NCI-H1105 (cell line): ENCODE measurements at regions not wholly inside any gene's neighbourhood (a gene's known extent, or its start where the extent isn't known, plus 50 kb on each side); places are given as distances from the start of the nearest gene placed in this dataset.

Source experiments
- DNase-seq: peaks from one replicate; lab custom pipeline; 2025; lab: John Stamatoyannopoulos, UW

DNA sequence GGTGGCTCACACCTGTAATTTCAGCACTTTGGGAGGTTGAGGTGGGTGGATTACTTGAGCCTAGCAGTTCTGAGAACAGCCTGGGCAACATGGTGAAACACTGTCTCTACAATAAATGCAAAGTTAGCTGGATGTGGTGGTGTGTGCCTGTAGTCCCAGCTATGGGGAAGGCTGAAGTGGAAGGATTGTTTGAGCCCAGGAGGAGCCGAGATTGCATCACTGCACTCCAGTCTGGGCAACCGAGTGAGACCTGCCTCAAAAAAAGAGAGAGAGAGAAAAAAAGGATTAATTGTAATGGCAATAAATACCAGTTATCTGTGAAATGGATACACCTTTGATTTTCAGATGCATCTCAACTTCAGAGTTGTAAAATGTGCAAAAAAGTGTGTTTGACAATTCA is 58.8 kb downstream of the SPRY1 start:
- no peak for DNase-seq

DNA sequence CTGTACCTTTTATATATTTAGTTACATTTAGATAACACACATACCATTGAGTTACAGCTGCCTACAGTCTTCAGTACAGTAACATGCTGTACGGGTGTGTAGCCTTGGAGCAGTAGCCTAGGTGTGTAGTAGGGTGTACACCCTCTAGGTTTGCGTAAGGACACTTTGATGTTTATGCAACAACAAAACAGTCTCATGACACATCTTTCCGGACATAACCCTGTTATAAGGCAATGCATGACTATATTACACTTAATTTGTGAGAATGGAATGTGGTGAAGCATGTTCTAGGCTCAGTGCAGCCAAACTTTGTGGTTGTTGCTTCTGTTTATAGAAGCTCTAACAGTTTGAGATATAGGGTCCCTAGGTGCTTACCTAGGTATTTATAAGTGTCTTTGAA is 65.4 kb downstream of the SPRY1 start:
- DNase-seq, result no peak

DNA sequence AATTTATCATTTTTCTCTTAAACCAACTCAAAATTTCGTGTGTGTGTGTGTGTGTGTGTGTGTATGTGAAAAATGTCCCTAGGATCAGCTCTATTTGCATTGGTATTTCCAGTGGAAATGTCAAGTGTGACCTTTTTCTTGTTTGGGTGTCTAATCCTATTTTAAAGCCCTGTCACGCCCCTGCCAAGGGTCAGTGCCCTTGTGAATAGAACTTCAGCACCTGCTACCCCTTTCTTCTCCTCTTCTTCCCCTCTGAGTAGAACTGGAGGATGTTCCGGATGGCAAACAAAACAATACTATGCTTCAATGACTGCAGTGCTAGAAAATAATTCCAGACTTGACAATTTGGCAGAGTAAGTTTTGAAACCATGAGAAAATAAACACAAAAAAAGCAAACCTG is 67.3 kb downstream of the SPRY1 start:
- no peak for DNase-seq

DNA sequence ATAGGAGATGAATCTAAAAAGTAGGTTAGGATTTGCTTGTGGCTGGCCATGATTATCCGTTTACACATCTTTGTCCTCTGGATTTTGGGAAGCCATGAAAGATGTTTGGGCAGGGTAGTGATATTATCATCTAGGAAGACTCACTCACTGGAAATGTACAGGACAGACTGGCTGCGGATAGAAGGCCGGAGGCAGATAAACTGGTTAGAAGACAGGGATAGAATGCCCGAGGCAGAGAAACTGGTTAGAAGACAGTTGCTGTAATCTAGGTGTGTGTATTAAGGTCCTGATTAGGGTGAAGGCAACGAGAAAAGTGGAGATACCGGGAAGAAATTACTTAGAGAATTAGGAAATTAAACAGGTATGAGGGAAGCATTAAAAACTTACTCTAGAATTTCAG is 68.8 kb downstream of the SPRY1 start:
- DNase-seq, result no peak

DNA sequence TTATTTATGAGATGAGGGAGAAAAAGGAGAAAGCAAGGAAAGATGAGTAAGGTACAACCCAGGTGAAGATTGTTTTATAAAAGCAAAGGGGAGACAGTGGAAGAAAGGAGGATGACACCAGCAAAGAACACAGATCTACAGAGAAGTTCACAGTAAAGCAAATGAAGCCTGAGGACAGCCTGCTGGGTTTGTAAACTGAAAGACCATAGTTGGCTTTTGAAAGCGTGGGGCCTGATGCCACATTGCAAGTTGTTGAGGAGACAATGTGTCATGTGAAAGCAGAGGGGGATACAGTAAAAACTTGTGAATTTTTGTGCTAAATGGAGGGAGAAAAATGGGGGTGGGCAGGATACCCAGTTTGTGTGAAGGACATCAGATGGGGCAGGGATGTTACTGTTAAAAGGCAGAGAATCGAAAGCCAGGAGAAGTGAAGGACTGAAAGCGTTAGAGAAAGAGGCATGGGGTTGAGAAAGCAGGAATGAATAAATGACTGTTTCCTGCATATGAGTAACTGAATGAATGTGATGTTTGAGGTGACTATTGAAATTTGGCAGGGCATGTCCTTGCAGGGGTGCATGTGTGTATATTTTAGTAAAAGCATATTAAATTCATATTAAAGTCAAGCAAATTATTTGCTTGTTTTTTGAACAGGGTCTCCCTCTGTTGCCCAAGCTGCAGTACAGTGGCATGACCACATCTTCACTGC is 69.6 kb downstream of the SPRY1 start:
- no peak for DNase-seq

DNA sequence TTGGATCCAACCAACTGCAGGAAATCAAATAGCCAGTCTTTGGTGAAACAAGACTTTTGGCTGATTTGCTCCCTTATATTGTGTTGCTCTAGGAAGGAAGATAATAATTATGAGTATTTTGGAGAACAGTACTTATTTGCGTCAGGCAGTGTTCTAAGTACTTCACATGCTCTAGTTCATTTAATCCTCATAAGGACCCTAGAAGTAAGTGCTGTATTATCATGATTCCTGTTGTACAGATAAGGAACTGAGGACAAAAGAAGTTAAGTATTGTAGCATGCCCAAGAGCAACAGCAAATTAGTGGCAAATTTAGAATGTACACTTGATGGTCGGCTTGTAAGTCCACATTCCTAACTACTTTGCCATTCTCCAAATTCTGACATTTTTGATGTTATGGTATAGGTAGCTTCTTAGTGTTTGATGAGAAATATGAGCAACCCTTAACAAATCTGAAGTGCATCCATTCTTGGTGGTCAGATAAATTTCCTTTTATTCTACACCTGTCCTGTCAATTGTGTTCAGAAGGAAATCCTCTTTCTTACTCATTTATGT is 72.0 kb downstream of the SPRY1 start:
- no peak for DNase-seq

DNA sequence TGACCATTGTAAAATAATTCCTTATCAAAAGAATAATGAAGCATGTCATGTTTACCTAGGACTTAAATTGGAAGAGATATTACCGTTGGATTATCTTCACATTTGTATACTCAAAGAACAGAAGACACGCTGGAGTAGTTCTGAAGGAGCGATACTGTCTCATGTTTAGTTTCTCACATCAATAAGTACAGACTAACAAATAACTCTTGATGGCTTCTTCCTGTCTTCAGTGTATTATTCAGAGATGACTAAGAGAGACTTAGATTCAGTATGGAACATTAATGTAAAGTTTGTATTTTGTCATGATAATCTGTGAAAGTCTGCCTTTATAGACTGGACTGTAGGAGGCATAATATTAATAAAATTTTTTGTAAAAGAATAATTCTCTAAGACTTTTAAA is 72.7 kb downstream of the SPRY1 start:
- DNase-seq, result no peak

DNA sequence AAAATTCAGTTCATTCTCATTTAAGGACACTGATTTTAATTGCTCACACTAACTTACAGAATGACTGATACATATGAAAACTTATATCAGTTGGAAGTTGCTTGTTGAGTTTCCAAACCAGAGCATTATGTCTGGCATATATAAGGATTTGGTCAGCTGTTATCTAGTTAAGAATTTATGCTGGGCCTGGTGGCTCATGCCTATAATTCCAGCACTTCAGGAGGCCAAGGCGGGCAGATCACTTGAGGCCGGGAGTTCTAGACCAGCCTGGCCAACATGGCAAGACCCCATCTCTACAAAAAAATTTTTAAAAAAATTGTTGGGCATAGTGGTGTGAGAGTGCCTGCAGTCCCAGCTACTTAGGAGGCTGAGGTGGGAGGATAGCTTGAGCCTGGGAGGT is 73.1 kb downstream of the SPRY1 start:
- no peak for DNase-seq

DNA sequence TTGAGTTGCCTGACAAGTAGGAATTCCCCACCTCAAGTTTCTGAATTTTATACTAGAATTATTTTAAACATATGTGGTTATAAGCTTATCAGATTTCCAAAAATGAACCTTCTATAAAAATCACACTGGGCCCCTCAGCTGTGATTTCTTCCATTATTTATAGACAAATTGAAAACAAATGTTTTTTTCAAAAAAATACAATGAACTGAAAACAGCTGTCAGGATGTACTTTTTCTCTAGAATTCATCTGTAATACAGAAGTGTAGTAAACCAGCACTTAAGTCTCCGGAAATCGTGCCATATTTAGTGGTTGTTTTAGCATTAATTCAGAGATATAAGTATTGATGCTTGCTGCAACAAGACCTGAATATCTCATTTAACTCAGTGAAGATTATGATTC is 74.0 kb downstream of the SPRY1 start:
- DNase-seq, result no peak

DNA sequence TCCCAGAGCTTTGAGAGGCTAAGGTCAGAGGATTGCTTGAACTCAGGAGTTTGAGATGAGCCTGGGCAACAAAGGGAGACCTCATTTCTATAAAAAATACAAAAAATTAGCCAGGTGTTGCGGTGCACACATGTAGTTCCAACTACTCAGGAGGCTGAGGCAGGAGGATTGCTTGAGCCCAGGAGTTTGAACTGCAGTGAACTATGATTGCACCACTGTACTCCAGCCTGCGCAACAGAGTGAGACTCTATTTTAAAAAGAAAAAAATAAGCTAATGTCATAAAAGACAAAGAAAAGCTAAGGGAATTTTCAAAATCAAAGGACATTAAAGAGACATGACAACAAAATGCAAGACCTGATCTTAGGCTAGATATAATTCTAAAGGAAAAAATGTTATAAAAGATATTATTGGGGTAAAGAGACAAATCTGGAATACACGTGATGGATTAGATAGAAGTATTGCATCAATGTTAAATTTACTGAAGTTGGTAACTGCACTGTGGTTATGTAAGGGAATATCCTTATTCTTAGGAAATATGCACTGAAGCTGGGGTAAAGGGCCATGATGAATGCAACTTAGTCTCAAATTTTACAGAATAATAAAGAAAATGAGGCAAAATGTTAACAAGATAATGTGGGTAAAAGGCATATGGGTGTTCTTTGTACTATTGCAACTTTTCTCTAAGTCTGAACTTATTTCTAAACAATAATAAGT is 75.2 kb downstream of the SPRY1 start:
- no peak for DNase-seq

DNA sequence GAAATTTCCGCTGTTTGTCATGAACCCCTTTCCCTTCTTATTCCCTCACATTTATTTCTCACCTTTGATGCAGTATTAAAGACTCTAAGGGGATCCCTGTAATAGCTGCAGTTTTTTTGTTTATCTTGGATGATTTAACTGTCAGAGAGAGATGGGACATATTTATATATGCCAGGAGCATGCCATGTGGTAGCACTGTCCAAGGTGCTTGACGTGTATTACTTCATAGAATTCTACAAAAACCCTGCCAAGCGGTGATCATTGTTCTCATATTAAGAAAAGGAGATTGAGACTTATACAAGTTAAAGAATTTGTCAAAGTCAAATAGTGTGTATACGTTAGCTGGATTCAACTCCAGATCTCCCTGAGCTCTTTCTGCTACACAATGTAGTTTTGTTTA is 78.2 kb downstream of the SPRY1 start:
- DNase-seq, result no peak

DNA sequence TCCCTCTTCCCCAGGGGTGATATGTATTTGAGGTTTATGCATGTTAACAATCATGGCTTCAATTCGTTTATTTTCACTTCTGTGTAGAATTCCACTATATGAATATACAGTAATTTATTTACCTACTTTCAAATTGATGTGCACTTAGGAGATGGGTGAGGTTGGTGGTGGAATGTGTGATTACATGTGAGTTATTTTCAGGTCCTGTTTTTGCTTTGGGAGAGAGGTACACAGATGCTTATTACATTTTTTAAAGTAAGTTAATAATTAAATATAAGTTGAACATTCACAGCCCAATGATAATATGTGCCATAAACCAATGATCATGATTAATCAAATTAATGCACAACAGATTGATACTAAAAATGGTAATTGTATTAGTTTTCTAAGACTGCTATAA is 79.5 kb downstream of the SPRY1 start:
- no peak for DNase-seq

DNA sequence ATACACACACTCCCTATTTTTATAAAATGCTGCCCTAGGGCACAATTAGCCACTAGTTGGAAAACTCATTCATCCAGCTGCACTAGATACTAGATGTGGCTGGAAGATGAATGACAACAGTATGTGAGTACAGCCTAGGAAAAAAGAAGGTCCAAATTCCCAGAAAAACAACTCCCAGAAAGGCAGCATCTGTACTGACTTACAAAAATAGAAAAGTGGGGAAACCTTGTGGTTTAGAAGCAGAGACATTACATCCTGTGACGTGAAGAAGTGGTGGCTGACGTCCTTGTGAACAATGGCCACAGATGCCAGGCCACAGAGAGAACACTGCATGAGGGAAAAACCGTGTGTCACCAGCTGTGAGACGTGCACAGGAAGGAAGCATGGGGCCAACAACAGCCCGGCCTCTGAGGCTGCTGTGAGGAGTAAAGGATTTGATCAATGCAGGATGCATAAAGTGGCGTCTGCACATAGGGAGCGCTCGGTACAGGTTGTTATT is 81.2 kb downstream of the SPRY1 start:
- no peak for DNase-seq

DNA sequence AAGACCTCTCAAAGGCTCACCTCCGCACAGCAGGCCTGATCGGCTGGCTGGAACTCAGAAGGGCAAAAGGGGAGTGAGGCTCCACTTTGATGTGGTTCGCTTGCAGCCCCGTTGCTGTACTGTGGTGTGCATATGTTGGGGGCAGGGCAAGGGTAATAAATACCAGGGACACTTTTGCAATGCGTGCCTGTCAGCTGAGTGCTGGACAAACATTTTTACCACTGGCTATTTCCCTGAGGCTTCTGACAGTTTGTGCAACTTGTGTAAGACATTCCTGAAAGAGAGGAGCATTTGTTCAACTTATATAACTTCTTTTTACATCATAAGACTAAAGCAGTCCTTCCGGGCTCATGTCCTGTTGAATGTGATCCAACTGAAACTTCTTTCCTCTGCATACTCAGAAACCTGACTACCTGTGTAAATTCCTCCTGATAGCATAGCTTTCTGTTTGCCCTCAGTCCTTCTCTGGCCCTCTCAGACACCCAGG is 82.3 kb downstream of the SPRY1 start:
- no peak for DNase-seq

DNA sequence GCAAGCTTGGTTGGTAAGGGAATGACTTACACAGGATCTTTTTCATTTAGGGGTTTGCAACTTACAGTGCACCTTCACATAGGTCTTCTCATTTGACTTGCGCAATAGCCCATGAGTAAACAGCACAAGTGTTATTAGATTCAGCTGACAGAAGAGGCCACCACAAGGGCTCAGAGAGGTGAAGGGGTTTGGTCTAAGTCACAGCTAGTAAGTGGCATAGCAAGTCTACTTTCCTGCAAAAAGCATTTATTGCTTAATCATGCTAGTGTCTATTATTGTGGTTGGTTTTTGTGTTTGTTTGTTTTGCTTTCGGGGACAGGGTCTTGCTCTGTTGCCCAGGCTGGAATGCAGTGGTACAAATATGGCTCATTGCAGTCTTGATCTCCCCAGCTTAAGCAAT is 83.3 kb downstream of the SPRY1 start:
- DNase-seq, result no peak

DNA sequence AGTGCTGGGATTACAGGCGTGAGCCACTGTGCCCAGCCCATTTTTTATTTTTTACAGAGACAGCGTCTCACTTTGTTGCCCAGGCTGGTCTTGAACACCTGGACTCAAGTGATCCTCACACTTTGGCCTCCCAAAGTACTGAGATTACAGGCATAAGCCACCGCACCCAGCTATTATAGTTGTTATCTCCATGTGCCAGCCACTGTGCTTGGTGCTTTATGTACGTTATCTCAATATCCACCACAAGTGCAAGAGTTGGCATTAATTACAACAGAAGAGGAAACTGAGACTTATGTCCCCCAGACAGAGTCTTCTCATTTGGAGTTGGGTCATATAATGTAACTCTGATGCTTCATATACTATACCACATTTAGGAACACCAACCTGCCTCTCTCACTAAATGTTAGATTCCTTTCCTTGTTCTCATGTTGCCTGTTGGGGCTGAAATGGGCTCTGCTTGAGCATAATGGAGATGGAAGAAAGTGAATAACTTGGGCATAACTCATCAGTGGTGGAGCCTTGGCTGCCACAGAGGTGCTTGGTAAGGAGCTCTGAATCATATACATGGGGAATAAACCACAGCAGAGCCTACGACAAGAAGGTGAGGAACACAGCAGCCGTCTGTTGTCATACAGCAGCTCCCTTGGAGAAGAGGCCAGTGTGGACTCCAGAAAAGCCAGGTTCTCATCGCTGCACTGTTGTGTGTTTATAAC is 84.3 kb downstream of the SPRY1 start:
- DNase-seq, result no peak

DNA sequence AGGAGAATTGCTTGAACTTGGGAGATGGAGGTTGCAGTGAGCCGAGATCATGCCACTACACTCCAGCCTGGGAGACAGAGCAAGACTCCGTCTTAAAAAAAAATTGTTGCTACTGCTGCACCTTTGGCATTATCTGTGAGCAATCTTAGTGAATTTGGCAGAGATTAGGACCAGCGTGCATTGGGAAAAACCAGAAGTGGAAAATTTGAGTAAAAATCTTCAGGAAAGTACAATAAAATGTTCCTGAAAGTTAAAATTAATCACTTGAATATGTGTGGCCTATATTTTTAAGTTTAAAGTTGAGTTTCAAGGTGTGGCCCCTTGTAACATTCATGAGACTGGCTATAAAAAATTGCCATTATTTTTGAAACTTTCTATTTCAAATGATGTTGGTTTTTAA is 85.1 kb downstream of the SPRY1 start:
- DNase-seq, result no peak

DNA sequence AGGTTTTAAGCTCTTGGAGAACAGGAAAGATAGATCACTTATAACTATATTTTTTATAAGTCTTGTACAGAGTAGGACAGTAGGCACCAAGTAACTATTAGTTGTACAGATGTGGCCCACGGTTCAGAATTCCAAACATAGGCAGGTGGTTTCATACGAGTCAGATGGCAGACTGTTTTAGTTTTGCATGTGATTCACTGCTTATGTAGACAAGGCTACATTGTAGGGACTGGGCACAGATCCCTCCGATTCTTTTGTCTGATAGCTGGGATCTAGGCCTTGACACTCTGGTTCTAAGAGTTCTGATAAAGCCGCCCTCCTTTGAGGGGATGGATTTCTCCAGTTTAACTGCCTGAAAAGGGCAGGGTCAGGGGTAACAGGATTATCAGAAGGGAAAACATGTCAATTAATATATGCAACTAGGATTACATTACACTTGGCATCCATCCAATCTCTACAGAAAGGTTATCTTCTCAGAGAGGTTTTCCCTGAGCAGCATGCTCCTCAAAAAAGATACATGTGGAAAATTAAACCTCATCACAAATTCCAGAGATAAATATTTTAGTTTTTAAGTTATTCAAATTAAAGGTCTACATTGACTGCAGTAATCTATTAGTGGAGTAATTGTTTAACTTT is 87.8 kb downstream of the SPRY1 start:
- DNase-seq, result peak; percentile 29

DNA sequence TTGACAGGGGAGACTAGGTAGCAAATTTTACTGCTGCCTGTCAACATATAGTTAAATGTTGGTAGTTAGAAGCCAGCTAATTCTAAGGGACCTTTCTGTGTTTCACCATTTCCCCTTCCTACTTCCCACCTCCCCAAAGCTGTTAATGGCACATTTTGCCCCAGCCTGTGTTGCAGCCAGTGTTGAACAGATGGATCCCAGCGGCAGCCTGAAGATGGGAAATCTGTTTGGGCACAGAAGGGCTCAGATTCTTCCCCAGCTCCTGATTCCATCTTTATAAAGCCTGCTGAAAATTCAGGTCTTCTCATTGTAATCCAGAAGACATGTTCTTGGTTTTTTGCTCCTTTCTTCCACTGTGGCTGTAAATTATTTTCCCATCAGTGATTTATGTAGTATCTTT is 89.0 kb downstream of the SPRY1 start:
- no peak for DNase-seq

DNA sequence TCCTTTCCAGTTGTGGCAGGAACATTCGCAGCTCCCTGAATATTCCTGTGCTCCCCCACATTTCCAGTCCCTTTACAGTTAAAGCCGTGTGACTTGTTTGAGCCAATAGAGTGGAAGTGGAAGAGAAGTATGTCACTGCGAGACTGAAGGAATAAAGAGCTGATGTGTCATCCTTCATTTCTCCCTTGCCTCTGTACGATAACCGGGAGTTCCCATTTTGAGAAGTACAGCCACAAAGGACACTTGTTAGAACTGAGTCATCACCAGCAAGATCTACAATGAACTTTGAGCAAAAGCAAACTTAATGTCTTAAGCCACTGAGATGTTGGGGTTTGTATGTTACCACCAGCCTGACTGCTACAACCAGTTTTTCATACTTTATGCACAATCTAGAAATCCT is 92.3 kb downstream of the SPRY1 start:
- DNase-seq, result no peak

DNA sequence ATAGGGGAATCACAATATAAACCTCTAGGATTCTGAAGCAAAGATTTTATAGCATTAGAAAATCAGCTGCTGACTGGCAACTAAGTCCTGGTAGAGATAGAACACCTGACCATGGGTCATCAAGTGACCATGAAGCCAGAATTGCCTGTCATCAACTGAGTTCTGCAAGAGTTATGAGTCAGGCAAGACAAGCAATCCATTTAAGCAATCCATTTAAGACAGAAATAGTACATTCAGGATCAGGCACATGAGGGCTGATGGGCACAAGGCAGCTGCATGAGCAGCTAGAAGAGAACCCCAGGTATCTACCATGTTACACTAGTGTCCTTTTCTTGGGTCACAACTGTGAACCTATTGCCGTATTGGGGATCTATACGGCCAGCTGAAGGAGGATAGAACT is 98.9 kb downstream of the SPRY1 start:
- DNase-seq, result no peak

DNA sequence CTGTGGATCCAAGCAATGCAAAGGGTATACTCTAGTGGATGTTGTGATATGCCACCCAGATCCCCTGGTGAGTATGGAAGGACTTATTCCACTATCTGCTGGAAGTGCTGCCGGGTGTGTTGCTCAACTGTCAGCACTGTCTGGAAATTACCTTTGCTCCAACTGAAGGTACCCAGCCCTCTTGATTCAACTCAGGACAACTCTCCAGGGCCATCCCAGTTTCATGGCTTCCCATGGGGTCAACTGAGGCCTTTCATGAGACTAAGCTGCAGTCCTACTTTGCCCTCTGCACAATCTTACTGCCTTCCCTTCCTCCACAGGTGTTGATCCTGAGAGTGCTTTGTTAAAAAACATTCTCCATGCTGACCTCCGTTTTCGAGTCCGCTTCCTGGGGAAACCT is 99.8 kb downstream of the SPRY1 start:
- DNase-seq, result no peak
